BJ (cell line): ENCODE measurements at regions not wholly inside any gene's neighbourhood (a gene's known extent, or its start where the extent isn't known, plus 50 kb on each side); places are given as distances from the start of the nearest gene placed in this dataset.
A peak's percentile ranks its signal among the peaks of the same experiment; 100 is the strongest.

Experiments
- CTCF ChIA-PET: fragments of 350-600 bp; formaldehyde crosslinking; extraction: SDS; loops from one replicate; lab custom pipeline; 2021; ENCODE audit warnings: antibody characterized with exemption, inconsistent platforms; lab: Yijun Ruan, JAX
- POLR2A ChIA-PET: fragments of 300-600 bp; sonication (Branson Sonifier 250); formaldehyde crosslinking; extraction: SDS; loops from one replicate; lab custom pipeline; 2021; ENCODE audit warnings: antibody characterized with exemption; lab: Charles Lee
- DNase-seq: peaks from one replicate; pipeline ENCODE4 v3.0.0-alpha.2; 2011; ENCODE audit warnings: low read depth
- H3K27me3 ChIP-seq: 2 replicates; pipeline ENCODE4 v1.6.0; 2011; ENCODE audit warnings: low read length; ENCODE audit not compliant: control insufficient read depth, insufficient read depth
- H3K36me3 ChIP-seq: 2 replicates; pipeline ENCODE4 v1.5.1; 2011; ENCODE audit warnings: low read length; ENCODE audit not compliant: control insufficient read depth, insufficient read depth
- H3K4me3 ChIP-seq: 2 replicates; pipeline ENCODE4 v1.5.1; 2011; ENCODE audit warnings: low read depth, mild to moderate bottlenecking, control low read depth, low read length
- CTCF ChIP-seq: IDR thresholded peaks from 2 replicates; pipeline ENCODE4 v1.5.1; 2011; ENCODE audit warnings: low read depth, mild to moderate bottlenecking, control low read depth, inconsistent platforms, low read length, moderate library complexity; ENCODE audit not compliant: insufficient read depth

- Histone ChIP-seq H3K27me3 (no peaks in the 10 kb centered on the region), H3K4me3 (no peak overlapping the region), H3K36me3 (no peaks in the 10 kb centered on the region)
- ChIA-PET POLR2A (no interaction called here), CTCF (no interaction called here)
- peak; percentile 46 for DNase-seq
- no peak for TF ChIP-seq CTCF
Measured at GRCh38 chr13:78160793-78161192, 242.2 kb upstream of the EDNRB start.

DNA sequence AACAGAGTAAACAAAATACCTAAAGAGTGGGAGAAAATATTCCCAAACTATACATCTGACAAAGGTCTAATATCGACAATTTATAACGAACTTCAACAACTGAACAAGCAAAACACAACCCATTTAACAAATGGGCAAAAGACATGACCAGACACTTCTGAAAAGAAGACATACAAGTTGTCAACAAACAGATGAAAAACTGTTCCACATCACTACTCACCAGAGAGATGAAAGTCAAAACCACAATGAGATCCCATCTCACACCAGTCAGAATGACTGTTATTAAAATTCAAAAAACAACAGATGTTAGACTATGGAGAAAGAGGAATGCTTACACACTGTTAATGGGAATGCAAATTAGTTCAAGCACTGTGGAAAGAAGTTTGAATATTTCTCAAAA, 233.8 kb upstream of the EDNRB start:
- no peak for TF ChIP-seq CTCF
- no peaks in the 10 kb centered on the region for H3K27me3 ChIP-seq
- H3K36me3 ChIP-seq = no peaks in the 10 kb centered on the region
- no peak for DNase-seq
- ChIA-PET POLR2A (no interaction called here), CTCF (interaction anchor here (0.7 kb wide), 1 partner anchor 14 kb away, joined by 3 read pairs; no protein-coding TSS in a partner anchor)
- no peak overlapping the region for H3K4me3 ChIP-seq

- H3K27me3 ChIP-seq = no peaks in the 10 kb centered on the region
- peak; percentile 39 for DNase-seq
- ChIA-PET CTCF (interaction anchor here (3.4 kb wide), 1 partner anchor 10 kb away, joined by 16 read pairs; no protein-coding TSS in a partner anchor), POLR2A (no interaction called here)
- no peak overlapping the region for H3K4me3 ChIP-seq
- no peaks in the 10 kb centered on the region for H3K36me3 ChIP-seq
- TF ChIP-seq CTCF = no peak
Measured at GRCh38 chr13:78147905-78148304, 229.3 kb upstream of the EDNRB start.

- TF ChIP-seq CTCF = no peak
- POLR2A ChIA-PET = no interaction called here
- CTCF ChIA-PET = interaction anchor here (0.9 to 1.6 kb wide), 2 partner anchors 24 to 61 kb away, joined by 3 to 4 read pairs; no protein-coding TSS in a partner anchor
Measured at GRCh38 chr13:78145276-78145675, 226.6 kb upstream of the EDNRB start.

GRCh38 chr13:78139765-78140164, 221.1 kb upstream of the EDNRB start:
- H3K4me3 ChIP-seq = no peak overlapping the region
- no peak for TF ChIP-seq CTCF
- DNase-seq = no peak
- H3K27me3 ChIP-seq = no peaks in the 10 kb centered on the region
- no peaks in the 10 kb centered on the region for H3K36me3 ChIP-seq
- ChIA-PET POLR2A (no interaction called here), CTCF (interaction anchor here (0.6 to 6.5 kb wide), 3 partner anchors 97 to 842 kb away, joined by 3 to 65 read pairs (median 4); no protein-coding TSS in a partner anchor)

More at GRCh38 chr13:78145276-78145675, 226.6 kb upstream of the EDNRB start:
- DNase-seq = no peak
- Histone ChIP-seq H3K4me3 (no peak overlapping the region), H3K36me3 (no peaks in the 10 kb centered on the region), H3K27me3 (no peaks in the 10 kb centered on the region)
